HEK293T (cell line): ENCODE measurements at regions not wholly inside any gene's neighbourhood (a gene's known extent, or its start where the extent isn't known, plus 50 kb on each side); places are given as distances from the start of the nearest gene placed in this dataset.

ENCODE experiments used
- ARNT ChIP-seq: fragments of 450-650 bp; IDR thresholded peaks from 2 replicates; pipeline ENCODE4 v1.6.1; 2017; ENCODE audit warnings: mild to moderate bottlenecking
- BHLHE40 ChIP-seq: fragments of 450-650 bp; IDR thresholded peaks from 2 replicates; pipeline ENCODE4 v1.6.1; 2016; ENCODE audit warnings: mild to moderate bottlenecking, moderate library complexity, borderline replicate concordance
- CTBP1 ChIP-seq: fragments of 450-650 bp; IDR thresholded peaks from 2 replicates; pipeline ENCODE4 v1.6.1; 2016; ENCODE audit warnings: borderline replicate concordance
- ELF4 ChIP-seq: fragments of 450-650 bp; IDR thresholded peaks from 2 replicates; pipeline ENCODE4 v1.6.1; 2017; ENCODE audit warnings: antibody characterized with exemption
- FOXA1 ChIP-seq: fragments of 450-650 bp; IDR thresholded peaks from 2 replicates; pipeline ENCODE4 v1.6.1; 2016; ENCODE audit warnings: mild to moderate bottlenecking
- FOXK2 ChIP-seq: fragments of 450-650 bp; IDR thresholded peaks from 2 replicates; pipeline ENCODE4 v1.6.1; 2016; ENCODE audit warnings: mild to moderate bottlenecking
- FOXM1 ChIP-seq: fragments of 450-650 bp; IDR thresholded peaks from 2 replicates; pipeline ENCODE4 v1.6.1; 2017; ENCODE audit warnings: mild to moderate bottlenecking, borderline replicate concordance
- HDGF ChIP-seq: fragments of 450-650 bp; IDR thresholded peaks from 2 replicates; pipeline ENCODE4 v1.6.1; 2017; ENCODE audit warnings: antibody characterized with exemption, borderline replicate concordance
- L3MBTL2 ChIP-seq: fragments of 450-650 bp; conservative IDR thresholded peaks from 2 replicates; pipeline ENCODE4 v1.6.1; 2016; ENCODE audit warnings: mild to moderate bottlenecking
- LEF1 ChIP-seq: fragments of 450-650 bp; IDR thresholded peaks from 2 replicates; pipeline ENCODE4 v1.6.1; 2017; ENCODE audit warnings: mild to moderate bottlenecking, borderline replicate concordance
- SP1 ChIP-seq: fragments of 450-650 bp; IDR thresholded peaks from 2 replicates; pipeline ENCODE4 v1.6.1; 2017
- SUZ12 ChIP-seq: fragments of 450-650 bp; IDR thresholded peaks from 2 replicates; pipeline ENCODE4 v1.6.1; 2016; ENCODE audit warnings: mild to moderate bottlenecking
- TARDBP ChIP-seq: fragments of 450-650 bp; IDR thresholded peaks from 2 replicates; pipeline ENCODE4 v1.6.1; 2016
- ZNF384 ChIP-seq: fragments of 450-650 bp; IDR thresholded peaks from 2 replicates; pipeline ENCODE4 v1.6.1; 2016

DNA sequence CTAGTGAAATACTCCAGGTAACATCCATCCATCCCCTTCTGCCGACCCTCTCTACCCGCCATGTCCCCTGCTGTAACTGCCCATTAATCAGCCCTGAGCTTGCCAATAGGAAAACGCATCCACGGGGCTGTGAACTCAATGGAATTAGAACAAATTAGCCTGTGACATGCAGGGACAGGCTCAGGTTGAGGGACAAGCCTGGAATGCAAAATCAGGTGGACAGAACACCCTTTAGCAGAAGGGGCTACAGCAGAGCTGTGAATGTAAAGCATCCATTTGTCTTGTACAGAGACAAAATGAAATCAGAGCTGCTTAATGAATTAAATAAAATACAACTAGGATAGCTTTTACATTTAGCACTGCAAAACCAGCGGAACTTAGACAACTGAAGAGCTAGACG is 187.3 kb upstream of the SASH1 start:
- no peak for TF ChIP-seq SUZ12
- TF ChIP-seq CTBP1, result no peak
- TF ChIP-seq BHLHE40, result no peak
- no peak for TF ChIP-seq FOXA1
- no peak for TF ChIP-seq ZNF384
- no peak for TF ChIP-seq SP1
- no peak for TF ChIP-seq TARDBP
- no peak for TF ChIP-seq ARNT
- no peak for TF ChIP-seq FOXK2
- TF ChIP-seq HDGF, result no peak
- no peak for TF ChIP-seq ELF4
- TF ChIP-seq FOXM1, result no peak
- no peak for TF ChIP-seq L3MBTL2
- TF ChIP-seq LEF1, result no peak
